ENCODE measurements at regions not wholly inside any gene's neighbourhood (a gene's known extent, or its start where the extent isn't known, plus 50 kb on each side); places are given as distances from the start of the nearest gene placed in this dataset.

- peak; percentile 80; the same call in 1 of the 2 replicates for TF ChIP-seq ZFP37 (CRISPR knock-in tag; IDR thresholded peaks at IDR 0.05; ENCODE audit: borderline replicate concordance)
- no peak for TF ChIP-seq ZNF569 (CRISPR knock-in tag; IDR thresholded peaks at IDR 0.05; ENCODE audit: borderline replicate concordance)
- TF ChIP-seq ZFP82 (CRISPR knock-in tag; IDR thresholded peaks at IDR 0.05; ENCODE audit: borderline replicate concordance) = no peak
- TF ChIP-seq TCF12 (IDR thresholded peaks at IDR 0.05) = no peak
- TF ChIP-seq TCF12 (CRISPR knock-in tag; IDR thresholded peaks at IDR 0.05) = peak; percentile 86
- TF ChIP-seq GLI4 (CRISPR knock-in tag; IDR thresholded peaks at IDR 0.05; ENCODE audit: borderline replicate concordance) = no peak
- no peak for TF ChIP-seq ZNF180 (CRISPR knock-in tag; IDR thresholded peaks at IDR 0.05; ENCODE audit: borderline replicate concordance, low read depth)
- no peak for TF ChIP-seq ZNF775 (CRISPR knock-in tag; IDR thresholded peaks at IDR 0.05; ENCODE audit: borderline replicate concordance)
- TF ChIP-seq KAT7 (CRISPR knock-in tag; IDR thresholded peaks at IDR 0.05; ENCODE audit: borderline replicate concordance) = no peak
- peak; percentile 84 for TF ChIP-seq DPF2 (CRISPR knock-in tag; IDR thresholded peaks at IDR 0.05; ENCODE audit: borderline replicate concordance, low read depth)
- TF ChIP-seq ZFYVE20 (CRISPR knock-in tag; IDR thresholded peaks at IDR 0.05; ENCODE audit: borderline replicate concordance, low read depth) = no peak
- peak; percentile 62; the same call in 1 of the 2 replicates for TF ChIP-seq ZNF878 (CRISPR knock-in tag; IDR thresholded peaks at IDR 0.05)
- TF ChIP-seq ZNF772 (CRISPR knock-in tag; IDR thresholded peaks at IDR 0.05) = no peak; the same call in 1 of the 2 replicates
- no peak for TF ChIP-seq SMAD3 (CRISPR knock-in tag; IDR thresholded peaks at IDR 0.05)
- TF ChIP-seq, protein P1, sequence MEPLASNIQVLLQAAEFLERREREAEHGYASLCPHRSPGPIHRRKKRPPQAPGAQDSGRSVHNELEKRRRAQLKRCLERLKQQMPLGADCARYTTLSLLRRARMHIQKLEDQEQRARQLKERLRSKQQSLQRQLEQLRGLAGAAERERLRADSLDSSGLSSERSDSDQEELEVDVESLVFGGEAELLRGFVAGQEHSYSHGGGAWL (CRISPR knock-in tag; IDR thresholded peaks at IDR 0.05) = no peak
- TF ChIP-seq HDAC1 (CRISPR knock-in tag; IDR thresholded peaks at IDR 0.05) = peak; percentile 95
- no peak for TF ChIP-seq TMF1 (CRISPR knock-in tag; IDR thresholded peaks at IDR 0.05; ENCODE audit: low read depth)
- no peak for TF ChIP-seq MATR3 (CRISPR knock-in tag; IDR thresholded peaks at IDR 0.05)
- TF ChIP-seq ZBTB38 (CRISPR knock-in tag; IDR thresholded peaks at IDR 0.05) = 0 out of 2 replicates have a peak, but pooled peaks have one; percentile 25
- TF ChIP-seq ZNF749 (CRISPR knock-in tag; IDR thresholded peaks at IDR 0.05; ENCODE audit: borderline replicate concordance) = 0 out of 2 replicates have a peak, but pooled peaks have one; percentile 44
- TF ChIP-seq, protein P2, sequence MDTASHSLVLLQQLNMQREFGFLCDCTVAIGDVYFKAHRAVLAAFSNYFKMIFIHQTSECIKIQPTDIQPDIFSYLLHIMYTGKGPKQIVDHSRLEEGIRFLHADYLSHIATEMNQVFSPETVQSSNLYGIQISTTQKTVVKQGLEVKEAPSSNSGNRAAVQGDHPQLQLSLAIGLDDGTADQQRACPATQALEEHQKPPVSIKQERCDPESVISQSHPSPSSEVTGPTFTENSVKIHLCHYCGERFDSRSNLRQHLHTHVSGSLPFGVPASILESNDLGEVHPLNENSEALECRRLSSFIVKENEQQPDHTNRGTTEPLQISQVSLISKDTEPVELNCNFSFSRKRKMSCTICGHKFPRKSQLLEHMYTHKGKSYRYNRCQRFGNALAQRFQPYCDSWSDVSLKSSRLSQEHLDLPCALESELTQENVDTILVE (CRISPR knock-in tag; IDR thresholded peaks at IDR 0.05) = peak; percentile 78; the same call in 1 of the 2 replicates
- TF ChIP-seq ELF1 (CRISPR knock-in tag; IDR thresholded peaks at IDR 0.05) = peak; percentile 61
- TF ChIP-seq, protein P3, sequence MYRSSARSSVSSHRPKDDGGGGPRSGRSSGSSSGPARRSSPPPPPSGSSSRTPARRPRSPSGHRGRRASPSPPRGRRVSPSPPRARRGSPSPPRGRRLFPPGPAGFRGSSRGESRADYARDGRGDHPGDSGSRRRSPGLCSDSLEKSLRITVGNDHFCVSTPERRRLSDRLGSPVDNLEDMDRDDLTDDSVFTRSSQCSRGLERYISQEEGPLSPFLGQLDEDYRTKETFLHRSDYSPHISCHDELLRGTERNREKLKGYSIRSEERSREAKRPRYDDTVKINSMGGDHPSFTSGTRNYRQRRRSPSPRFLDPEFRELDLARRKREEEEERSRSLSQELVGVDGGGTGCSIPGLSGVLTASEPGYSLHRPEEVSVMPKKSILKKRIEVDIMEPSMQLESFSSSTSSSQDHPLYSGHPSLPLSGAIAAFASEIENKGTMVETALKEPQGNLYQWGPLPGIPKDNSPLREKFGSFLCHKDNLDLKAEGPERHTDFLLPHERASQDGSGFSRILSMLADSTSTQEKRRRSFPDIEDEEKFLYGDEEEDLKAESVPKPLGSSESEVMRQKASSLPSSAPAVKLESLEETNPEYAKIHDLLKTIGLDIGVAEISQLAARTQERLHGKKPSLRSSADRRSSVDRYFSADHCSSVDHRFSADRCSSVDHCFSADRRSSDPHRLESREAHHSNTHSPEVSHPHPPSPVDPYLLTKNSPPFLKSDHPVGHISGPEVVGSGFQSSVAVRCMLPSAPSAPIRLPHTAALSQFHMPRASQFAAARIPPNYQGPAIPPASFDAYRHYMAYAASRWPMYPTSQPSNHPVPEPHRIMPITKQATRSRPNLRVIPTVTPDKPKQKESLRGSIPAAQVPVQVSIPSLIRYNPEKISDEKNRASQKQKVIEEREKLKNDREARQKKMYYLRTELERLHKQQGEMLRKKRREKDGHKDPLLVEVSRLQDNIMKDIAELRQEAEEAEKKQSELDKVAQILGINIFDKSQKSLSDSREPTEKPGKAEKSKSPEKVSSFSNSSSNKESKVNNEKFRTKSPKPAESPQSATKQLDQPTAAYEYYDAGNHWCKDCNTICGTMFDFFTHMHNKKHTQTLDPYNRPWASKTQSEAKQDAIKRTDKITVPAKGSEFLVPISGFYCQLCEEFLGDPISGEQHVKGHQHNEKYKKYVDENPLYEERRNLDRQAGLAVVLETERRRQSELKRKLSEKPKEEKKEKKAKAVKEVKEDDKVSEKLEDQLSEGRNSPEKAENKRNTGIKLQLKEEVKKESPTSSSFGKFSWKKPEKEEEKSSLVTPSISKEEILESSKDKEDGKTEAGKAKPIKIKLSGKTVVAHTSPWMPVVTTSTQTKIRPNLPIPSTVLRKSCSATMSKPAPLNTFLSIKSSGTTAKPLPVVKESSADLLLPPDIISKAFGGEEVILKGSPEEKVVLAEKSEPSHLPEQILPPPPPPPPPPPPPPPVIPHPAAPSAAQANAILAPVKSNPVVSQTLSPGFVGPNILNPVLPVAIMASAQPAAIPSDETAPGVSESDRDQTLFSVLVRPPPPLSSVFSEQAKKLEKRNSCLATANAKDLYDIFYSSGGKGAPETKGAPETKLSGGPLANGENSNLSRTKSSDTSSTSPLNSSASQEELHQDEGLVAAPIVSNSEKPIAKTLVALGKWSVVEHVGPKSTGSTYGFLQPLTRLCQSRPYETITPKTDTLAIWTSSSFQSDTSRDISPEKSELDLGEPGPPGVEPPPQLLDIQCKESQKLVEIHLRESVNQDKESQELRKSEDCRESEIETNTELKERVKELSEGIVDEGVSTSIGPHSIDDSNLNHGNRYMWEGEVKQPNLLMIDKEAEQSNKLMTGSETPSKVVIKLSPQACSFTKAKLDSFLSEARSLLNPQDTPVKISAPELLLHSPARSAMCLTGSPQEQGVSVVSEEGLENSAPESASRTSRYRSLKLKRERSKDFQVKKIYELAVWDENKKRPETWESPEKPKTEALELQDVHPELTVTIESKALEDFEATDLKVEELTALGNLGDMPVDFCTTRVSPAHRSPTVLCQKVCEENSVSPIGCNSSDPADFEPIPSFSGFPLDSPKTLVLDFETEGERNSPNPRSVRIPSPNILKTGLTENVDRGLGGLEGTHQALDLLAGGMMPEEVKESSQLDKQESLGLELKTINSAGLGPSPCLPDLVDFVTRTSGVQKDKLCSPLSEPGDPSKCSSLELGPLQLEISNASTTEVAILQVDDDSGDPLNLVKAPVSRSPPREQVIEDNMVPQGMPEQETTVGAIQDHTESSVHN (CRISPR knock-in tag; IDR thresholded peaks at IDR 0.05) = no peak
Measured at GRCh38 chr21:15441060-15441493, 288.7 kb upstream of the USP25 start (continued).
